NCI-H1694 treated with DMSO at 0.1 percent for 48 hours (cell line): ENCODE measurements at regions not wholly inside any gene's neighbourhood (a gene's known extent, or its start where the extent isn't known, plus 50 kb on each side); places are given as distances from the start of the nearest gene placed in this dataset.
A peak's percentile ranks its signal among the peaks of the same experiment; 100 is the strongest.
"Not testable (repeated sequence)": the region's sequence is repeated elsewhere in the genome, so short reads cannot be mapped to it uniquely, and the experiment has no call there.

Experiments
- DNase-seq: peaks from one replicate; lab custom pipeline; 2025; lab: John Stamatoyannopoulos, UW

- DNase-seq, result peak; percentile 19
Observed at GRCh38 chr10:85318809-85319807, 990.7 kb downstream of the CCSER2 start.

DNA sequence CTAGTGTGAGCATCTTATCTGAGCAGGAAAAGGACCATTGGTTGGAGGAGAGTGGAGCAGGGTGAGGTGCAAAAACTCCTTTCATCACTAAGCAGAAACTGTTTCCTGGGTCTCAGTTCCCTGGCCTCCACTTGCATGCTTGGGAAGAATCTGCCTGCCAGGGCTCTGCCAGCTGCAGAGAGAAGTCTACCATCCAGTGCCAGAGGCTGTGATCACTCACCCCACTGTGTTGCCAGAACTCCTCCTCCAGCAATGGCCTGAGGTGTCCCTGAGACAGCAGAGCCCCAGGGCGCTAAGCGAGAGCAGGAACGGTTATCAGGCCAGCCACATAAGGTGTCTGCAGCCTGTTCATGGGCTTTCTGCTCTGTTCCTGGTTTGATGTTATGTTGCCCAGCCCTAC lies 991.4 kb downstream of the CCSER2 start:
- no peak for DNase-seq

DNA sequence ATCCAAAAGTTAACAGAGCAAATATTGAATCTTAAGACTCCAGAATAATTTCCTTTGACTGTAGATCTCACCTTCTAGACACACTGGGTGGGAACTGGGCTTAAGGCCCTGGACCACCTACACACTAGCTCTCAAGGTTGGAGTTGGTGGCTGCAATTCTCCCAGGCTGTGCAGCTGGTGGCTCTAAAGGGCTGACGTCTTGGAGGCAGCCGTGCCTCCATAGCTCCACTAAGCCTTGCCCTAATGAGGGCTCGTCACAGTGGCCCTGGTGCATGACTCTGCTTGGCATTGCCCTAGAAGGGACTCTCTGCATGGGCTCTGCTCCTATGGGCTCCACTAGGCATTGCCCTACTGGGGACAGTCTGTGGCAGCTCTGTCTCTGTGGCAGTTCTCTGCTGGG lies 1005.2 kb downstream of the CCSER2 start:
- no peak for DNase-seq

DNA sequence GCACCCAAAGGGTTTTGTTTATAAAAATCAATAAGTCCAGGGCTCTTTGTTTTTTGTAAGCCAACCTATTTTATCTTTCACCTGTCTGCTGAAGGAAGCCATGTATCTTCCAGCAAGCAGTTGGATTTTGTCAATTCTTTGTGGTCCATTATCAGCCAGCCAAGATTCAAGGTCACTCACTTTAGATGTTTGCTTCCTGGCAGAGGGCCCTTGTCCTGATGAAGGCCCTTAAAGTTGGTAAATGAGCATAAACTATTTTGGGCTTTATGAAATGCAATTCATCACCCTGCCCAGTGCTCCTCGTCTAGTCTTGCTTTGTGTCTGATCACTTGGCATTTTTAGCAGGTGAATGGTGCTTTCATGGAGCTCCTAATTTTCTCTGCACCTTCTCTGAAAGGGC lies 1004.2 kb downstream of the GRID1 start:
- DNase-seq, result no peak

DNA sequence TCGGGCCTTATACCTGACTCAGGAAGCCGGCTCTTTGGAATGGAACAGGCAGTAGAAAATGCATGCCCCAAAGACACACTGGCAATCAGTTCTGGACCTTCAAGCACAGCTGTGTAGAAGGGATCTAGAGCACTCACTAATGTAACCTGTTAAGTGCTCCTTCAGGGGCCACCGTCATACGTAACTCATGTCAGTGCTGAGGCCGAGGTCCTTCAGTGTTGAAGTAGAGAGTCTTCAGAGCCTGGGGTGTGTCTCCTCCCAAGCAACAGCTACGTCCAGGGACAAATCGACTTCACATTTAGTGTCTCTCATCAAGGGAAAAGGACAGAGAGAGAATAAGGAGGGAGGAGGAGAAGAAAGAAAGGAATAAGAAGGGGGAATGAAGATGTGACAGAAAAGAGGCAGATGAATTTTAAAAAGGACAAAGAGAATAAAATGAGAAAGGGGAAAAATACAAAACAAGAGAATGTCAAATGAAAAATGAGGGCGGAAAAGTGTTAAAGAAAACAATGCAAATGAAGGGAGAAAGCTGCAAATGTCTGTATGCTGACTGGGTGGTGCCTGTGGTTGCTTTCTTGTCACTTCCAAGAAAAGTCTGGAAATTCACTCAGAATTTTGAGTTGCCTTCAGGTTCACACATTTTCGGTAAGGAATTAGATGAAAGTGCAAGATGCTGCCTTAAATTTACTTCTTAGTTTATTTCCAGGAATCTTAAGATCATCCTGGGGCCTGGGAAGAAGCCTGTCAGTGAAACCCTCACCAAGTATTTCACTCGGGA lies 989.4 kb downstream of the GRID1 start:
- no peak for DNase-seq

DNA sequence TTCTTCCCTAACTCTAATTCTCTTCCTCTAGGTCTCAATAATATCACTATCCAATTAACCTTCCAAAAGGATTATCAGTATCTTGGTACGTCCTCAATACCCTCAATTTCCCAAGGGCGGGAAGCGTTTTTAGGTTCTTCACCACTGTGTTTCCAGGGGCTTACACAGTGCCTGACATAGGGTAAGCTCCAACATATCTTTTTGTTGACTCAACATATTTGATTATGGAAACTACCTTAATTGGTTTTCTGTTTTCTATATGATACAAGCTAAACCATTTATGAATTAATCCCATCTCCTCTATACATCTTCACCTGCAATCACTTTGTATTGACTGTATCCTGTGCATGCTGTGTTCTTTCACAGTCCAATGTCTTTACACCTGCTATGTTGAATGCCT lies 987.3 kb downstream of the GRID1 start:
- DNase-seq, result no peak

DNA sequence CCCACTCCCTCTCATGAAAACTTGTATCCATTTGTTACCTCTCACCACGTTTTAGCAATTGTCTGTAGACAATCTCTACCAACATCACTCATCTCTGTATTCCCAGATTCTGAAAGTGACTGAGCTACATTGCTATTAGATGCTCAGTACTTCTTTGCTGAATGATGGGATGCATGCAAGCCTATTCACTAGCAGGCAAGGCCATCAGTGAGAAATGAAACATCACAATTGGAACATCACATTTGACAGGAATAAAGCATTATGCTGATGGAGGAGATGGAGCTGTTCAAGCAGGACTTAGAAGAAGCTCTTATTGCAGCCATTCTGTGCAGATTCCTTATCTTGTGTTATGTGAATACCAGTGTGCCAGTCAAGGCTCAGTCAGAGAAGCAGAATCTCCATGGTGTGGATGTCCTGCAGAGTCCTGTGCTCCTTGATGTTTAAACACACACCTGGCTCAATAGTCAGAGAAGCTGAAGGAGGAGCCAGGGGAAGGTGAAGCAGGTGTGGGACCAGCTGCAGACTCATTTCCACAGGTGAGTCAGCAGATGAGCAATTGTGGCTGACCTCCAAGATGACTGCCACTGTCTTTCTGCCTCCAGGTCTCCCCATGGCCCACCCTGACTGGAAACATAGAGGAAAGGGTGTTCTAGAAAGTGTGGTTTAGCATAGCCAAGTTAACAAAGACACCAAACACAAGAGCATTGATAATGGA lies 965.5 kb downstream of the GRID1 start:
- DNase-seq, result no peak

DNA sequence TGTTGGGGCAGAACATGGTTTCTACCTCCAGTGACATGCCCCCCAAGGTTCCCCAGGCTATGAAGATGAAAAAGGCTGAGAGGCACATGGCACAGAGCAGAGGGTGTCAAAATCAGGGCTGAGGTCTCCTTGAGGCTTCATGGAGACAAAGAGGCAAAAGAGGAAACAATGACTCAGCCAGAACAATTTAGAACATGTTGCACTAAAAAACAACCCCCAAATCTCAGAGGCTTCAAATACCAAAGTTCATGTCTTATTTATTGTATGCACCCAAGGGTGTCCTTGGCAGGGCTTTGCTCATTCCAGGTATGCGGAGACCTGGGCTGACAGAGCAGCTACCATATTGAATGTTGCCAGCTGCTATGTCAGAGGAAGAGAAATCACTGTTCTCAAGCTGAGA lies 964.1 kb downstream of the GRID1 start:
- no peak for DNase-seq

- DNase-seq, result no peak
Observed at GRCh38 chr10:85407088-85407487, 959.5 kb downstream of the GRID1 start.

DNA sequence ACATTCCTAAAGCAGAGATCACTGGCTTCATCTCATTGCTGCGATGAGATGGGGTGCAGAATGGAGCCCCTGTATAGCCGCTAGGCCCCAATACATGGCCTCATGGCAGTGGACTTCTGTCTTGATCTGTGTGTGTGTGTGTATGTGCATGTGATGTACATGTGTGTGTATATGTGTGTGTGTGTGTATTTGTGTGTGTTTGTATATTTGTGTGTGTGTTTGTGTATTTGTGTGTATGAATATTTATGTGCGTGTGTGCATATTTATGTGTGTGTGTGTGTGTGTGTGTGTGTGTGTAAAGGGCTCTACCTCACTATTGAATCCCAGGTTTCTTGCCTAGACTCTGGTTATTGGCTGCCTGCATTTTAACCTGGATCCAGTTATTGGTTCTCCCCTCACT lies 958.2 kb downstream of the GRID1 start:
- no peak for DNase-seq

- not testable (repeated sequence) for DNase-seq
Observed at GRCh38 chr10:85410586-85410985, 956.0 kb downstream of the GRID1 start.

- no peak for DNase-seq
Observed at GRCh38 chr10:85413570-85413969, 953.0 kb downstream of the GRID1 start.

DNA sequence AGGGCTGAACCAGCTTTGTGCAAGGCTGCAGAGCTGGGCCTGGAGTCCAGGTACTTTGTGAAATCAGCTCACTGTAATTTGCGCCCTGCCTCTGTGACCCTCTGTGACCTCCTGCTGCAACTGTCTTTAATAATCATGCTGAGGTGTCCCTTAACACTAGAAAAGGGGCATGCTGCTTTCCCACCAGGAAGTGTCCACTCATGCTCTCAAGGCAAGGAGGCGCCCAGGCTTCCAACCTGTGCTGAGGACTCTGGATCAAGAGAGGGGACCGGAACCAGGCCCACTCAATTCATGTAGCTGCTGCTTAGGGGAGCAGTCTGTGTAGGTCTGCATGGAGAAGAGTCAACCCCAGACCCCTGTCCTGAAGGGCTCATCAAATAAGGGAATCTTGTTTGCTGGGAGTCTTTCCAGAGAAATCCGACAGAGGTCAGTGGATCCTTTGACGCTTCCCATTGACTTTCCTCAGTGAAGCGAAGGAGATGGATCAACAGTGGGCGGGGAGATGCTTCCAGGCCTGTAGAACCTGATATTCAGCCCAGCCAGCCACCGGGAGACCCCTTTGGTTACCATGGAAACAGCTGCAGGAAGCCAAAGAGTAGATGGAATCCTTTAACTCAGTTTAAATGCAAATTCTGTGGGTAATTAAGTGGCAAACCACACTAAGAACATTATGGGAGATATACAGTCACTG lies 945.9 kb downstream of the GRID1 start:
- no peak for DNase-seq

- no peak for DNase-seq
Observed at GRCh38 chr10:85421421-85421820, 945.2 kb downstream of the GRID1 start.

- no peak for DNase-seq
Observed at GRCh38 chr10:85429126-85429525, 937.5 kb downstream of the GRID1 start.

GRCh38 chr10:85430991-85431390 lies 935.6 kb downstream of the GRID1 start:
- DNase-seq, result no peak

- no peak for DNase-seq
Observed at GRCh38 chr10:85433248-85433647, 933.3 kb downstream of the GRID1 start.

- no peak for DNase-seq
Observed at GRCh38 chr10:85444868-85445267, 921.7 kb downstream of the GRID1 start.

DNA sequence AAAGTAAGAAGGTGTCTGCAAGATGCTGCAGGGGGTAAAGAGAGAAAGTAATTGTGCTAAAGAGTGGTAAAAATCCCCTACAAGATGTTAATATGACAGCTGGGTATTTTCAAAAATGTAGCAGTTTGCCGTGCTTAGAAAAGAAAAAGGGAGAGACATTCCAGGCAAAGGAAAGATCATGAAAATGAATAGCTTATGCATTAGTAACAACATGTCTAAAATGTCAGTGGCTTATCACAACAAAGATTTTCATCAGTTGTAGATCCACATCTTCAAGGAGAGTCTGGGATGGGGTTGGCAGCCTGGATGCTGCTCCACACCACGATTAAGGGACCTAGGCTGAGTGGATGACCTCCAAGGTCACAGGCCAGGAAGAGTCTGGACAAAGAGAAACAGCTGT lies 920.9 kb downstream of the GRID1 start:
- no peak for DNase-seq

DNA sequence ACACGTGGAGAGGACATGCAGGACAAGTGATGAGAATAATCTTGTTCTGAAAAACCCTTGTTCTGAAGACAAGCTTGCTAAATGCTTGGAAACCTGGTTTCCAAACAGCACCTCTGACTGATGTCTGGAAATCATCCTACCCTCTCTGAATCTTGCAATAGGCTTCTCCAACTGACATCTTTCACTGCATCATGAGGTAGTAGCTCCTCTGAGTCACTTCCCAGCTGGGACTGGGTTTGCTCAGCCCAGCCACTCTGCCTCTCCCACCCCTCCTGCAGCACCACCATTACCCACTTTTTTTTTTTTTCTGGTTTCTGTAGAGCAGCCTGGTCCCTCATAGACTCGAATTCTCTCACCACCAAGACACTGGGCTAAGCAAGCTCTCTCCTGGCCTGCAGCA lies 919.8 kb downstream of the GRID1 start:
- DNase-seq, result no peak

DNA sequence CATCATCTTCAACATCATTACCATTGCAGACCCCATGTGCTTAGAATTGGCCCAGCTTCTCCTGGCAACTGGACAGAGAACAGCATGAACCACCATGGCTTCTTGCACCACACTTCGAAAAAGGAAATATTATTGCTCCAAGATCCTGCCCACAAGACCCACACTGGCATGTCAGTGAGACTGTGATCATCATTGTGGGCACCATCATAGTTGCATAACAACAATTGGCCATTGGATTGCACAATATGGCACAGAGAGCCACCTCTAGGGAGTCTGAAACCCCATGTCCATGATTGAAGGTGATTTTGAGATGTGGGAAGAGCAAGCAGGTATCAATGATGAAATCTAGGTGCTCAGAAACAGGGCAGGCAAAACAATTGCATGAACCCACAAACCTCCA lies 918.9 kb downstream of the GRID1 start:
- no peak for DNase-seq

- DNase-seq, result no peak
Observed at GRCh38 chr10:85448716-85449115, 917.9 kb downstream of the GRID1 start.
